ENCODE measurements at regions not wholly inside any gene's neighbourhood (a gene's known extent, or its start where the extent isn't known, plus 50 kb on each side); places are given as distances from the start of the nearest gene placed in this dataset.

- DNase-seq (ENCODE audit: low read depth), result no peak
- no peak for TF ChIP-seq CTCF (IDR thresholded peaks at IDR 0.05; ENCODE audit: insufficient read depth, low read depth, low read length)
- no peak overlapping the region for H3K4me3 ChIP-seq (ENCODE audit: low read depth, low read length)
Observed at GRCh38 chr10:123298583-123298982, 144.4 kb downstream of the BUB3 start.

GRCh38 chr10:123299598-123299997 is 145.4 kb downstream of the BUB3 start:
- H3K4me3 ChIP-seq (ENCODE audit: low read depth, low read length), result no peak overlapping the region
- TF ChIP-seq CTCF (IDR thresholded peaks at IDR 0.05; ENCODE audit: insufficient read depth, low read depth, low read length), result no peak
- no peak for DNase-seq (ENCODE audit: low read depth)

- DNase-seq (ENCODE audit: low read depth), result no peak
- no peak for TF ChIP-seq CTCF (IDR thresholded peaks at IDR 0.05; ENCODE audit: insufficient read depth, low read depth, low read length)
- H3K4me3 ChIP-seq (ENCODE audit: low read depth, low read length), result no peak overlapping the region
Observed at GRCh38 chr10:123301077-123301857, 147.1 kb downstream of the BUB3 start.

- TF ChIP-seq CTCF (IDR thresholded peaks at IDR 0.05; ENCODE audit: insufficient read depth, low read depth, low read length), result no peak
- DNase-seq (ENCODE audit: low read depth), result no peak
- H3K4me3 ChIP-seq (ENCODE audit: low read depth, low read length), result no peak overlapping the region
Observed at GRCh38 chr10:123303581-123304337, 149.6 kb downstream of the BUB3 start.

GRCh38 chr10:123305671-123306070 is 151.5 kb downstream of the BUB3 start:
- no peak for DNase-seq (ENCODE audit: low read depth)
- no peak for TF ChIP-seq CTCF (IDR thresholded peaks at IDR 0.05; ENCODE audit: insufficient read depth, low read depth, low read length)
- H3K4me3 ChIP-seq (ENCODE audit: low read depth, low read length), result no peak overlapping the region

- no peak overlapping the region for H3K4me3 ChIP-seq (ENCODE audit: low read depth, low read length)
- no peak for TF ChIP-seq CTCF (IDR thresholded peaks at IDR 0.05; ENCODE audit: insufficient read depth, low read depth, low read length)
- DNase-seq (ENCODE audit: low read depth), result no peak
Observed at GRCh38 chr10:123306290-123306689, 152.1 kb downstream of the BUB3 start.

Measured in fibroblast of villous mesenchyme (primary cell).